ENCODE measurements at regions not wholly inside any gene's neighbourhood (a gene's known extent, or its start where the extent isn't known, plus 50 kb on each side); places are given as distances from the start of the nearest gene placed in this dataset.
"Not testable (repeated sequence)": the region's sequence is repeated elsewhere in the genome, so short reads cannot be mapped to it uniquely, and the experiment has no call there.

GRCh38 chr4:145266881-145267280, 86.5 kb upstream of the OTUD4 start:
- no peak for DNase-seq (ENCODE audit: low read depth)
- TF ChIP-seq CTCF (conservative IDR thresholded peaks at IDR 0.05; ENCODE audit: low read depth, low read length): no peak
- no peak overlapping the region for H3K4me3 ChIP-seq (ENCODE audit: low read length)

DNA sequence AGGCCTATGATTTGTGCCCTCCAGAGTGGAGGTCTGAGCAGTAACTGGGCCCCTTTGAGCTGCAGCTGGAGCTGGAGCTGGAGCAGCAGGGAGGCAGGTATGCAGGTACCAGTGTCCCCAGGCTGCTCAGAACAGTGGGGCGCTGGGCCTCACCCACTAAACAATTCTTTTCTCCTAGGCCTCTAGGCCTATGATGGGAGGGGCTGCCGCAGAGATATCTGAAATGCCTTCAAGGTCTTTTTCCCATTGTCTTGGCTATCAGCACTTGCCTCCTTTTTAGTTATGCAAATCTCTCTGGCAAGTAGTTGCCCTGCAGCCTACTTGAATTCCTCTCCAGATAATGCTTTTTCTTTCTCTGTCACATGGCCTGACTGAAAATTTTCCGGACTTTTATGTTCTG, 79.7 kb upstream of the OTUD4 start:
- TF ChIP-seq CTCF (conservative IDR thresholded peaks at IDR 0.05; ENCODE audit: low read depth, low read length): no peak
- no peak overlapping the region for H3K4me3 ChIP-seq (ENCODE audit: low read length)
- DNase-seq (ENCODE audit: low read depth): no peak

- not testable (repeated sequence) for DNase-seq (ENCODE audit: low read depth); H3K4me3 ChIP-seq (ENCODE audit: low read length)
Measured at GRCh38 chr4:145255311-145255710, 74.9 kb upstream of the OTUD4 start.

GRCh38 chr4:145252190-145252589, 71.8 kb upstream of the OTUD4 start:
- DNase-seq (ENCODE audit: low read depth): no peak
- no peak for TF ChIP-seq CTCF (conservative IDR thresholded peaks at IDR 0.05; ENCODE audit: low read depth, low read length)
- no peak overlapping the region for H3K4me3 ChIP-seq (ENCODE audit: low read length)

DNA sequence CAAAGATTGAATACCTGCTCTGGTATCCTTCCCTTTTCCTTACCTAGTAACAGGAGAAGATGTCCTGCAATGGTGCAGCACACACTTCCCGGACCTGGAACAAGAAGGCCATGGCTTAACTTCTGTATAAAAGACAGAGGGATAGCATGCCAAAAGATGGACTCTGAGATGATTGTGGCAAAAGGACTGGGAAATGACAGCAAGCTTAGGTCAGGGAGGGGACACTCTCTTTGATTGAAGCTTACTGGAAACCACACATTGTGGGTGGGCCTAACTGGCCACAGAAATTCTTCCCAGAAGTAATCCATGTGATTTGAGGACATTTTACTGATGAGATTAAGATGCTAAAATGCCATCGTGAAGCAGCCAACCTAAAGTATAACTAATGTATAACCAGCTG, 71.0 kb upstream of the OTUD4 start:
- TF ChIP-seq CTCF (conservative IDR thresholded peaks at IDR 0.05; ENCODE audit: low read depth, low read length): no peak
- H3K4me3 ChIP-seq (ENCODE audit: low read length): no peak overlapping the region
- DNase-seq (ENCODE audit: low read depth): no peak

DNA sequence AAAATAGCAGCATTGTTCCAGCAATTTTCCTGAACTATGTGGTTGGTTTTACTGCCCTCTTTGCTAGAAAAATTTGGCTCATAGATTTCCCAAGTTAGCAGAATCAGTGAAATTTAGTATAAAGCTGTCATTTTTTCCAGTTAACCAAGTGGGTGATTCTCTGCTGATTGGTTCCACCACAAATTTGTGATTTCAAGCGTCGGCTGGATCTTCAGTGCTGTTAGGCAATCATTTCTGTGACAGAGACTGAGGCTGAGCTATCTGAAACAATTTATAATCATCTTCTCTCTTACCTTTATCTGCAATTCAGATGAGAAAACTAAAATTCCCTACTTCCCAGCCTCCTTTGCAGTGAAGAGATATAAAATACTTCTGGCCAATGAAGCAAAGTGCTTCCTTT, 68.6 kb upstream of the OTUD4 start:
- no peak for TF ChIP-seq CTCF (conservative IDR thresholded peaks at IDR 0.05; ENCODE audit: low read depth, low read length)
- no peak for DNase-seq (ENCODE audit: low read depth)

DNA sequence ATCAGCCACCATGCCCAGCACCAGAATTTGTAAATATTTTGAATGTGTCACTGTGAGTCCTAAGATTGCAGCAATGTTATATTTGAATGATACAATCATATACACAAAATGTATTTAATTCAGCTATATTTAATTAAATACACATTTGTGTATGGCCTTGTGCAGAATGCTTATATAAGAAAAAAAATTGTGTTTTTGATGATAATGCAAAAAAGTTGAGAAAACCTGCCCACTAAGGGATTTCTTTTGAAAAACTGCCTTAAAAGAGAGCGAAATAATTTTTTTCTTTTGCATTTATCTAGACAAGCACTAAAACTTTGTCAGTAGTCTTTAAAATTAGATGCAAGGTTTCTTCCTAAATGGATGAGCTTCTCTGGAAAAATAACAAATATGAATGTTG, 68.1 kb upstream of the OTUD4 start:
- TF ChIP-seq CTCF (conservative IDR thresholded peaks at IDR 0.05; ENCODE audit: low read depth, low read length): no peak
- H3K4me3 ChIP-seq (ENCODE audit: low read length): no peak overlapping the region
- DNase-seq (ENCODE audit: low read depth): no peak

More for the DNA sequence above, 68.6 kb upstream of the OTUD4 start:
- no peak overlapping the region for H3K4me3 ChIP-seq (ENCODE audit: low read length)

DNA sequence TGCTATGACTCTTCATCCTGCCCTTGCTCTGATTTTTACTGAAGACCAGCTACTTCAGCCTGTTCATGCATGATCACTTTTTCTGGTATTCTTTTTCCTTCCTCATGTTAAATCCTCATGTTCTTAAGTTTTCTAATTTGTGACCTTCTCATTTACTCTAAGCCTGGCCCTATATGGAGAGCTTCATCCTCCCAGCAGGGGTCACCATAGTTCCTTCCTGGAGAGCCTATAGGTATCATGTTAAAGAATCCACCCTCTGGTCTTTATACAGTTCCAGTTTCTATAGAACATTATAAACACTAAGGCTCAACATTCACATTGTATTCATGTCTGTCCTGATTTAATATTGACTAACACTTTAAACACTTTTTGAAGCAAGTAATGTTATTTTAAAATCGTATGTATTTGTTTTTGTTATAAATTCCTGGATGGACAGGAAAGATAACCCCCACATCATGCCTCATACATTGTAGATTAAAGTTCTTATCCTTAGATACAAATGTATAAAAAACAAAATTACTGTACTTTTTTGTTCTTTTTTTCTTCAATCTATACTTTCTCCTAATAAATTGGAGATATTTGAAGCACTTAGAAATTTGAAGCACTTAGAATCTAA, 53.8 kb upstream of the OTUD4 start:
- TF ChIP-seq CTCF (conservative IDR thresholded peaks at IDR 0.05; ENCODE audit: low read depth, low read length): peak; percentile 92
- peak; percentile 21 for DNase-seq (ENCODE audit: low read depth)
- H3K4me3 ChIP-seq (ENCODE audit: low read length): no peak overlapping the region

Measured in retinal pigment epithelial cell (primary cell).